IPS-NIHi7 (cell line): ENCODE measurements at regions not wholly inside any gene's neighbourhood (a gene's known extent, or its start where the extent isn't known, plus 50 kb on each side); places are given as distances from the start of the nearest gene placed in this dataset.

Experiments used
- DNase-seq: peaks from one replicate; pipeline ENCODE4 v3.0.0; 2012; ENCODE audit warnings: mixed read lengths; ENCODE audit errors: extremely low spot score

DNA sequence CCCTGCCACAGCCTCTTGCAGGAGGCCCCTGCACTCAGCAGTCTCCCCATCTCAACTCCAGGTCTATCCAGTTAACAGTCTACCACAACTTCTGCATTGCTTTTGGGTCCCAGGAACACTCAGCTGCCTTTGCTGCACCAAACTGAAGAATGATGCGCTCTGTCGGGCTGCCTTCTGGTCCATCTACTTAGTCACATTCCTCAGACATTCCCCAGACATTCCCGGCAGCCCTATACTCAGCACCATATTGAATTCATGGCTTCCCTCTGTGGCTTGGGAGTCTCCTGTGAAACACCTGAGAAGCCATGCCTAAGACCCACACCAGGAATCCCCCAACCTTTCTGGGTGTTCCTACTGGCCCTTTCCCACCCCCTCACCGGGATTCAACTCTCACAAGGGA is 99.6 kb upstream of the COL21A1 start:
- DNase-seq, result no peak

- no peak for DNase-seq
Measured at GRCh38 chr6:56345376-56345995, 98.1 kb upstream of the COL21A1 start.

DNA sequence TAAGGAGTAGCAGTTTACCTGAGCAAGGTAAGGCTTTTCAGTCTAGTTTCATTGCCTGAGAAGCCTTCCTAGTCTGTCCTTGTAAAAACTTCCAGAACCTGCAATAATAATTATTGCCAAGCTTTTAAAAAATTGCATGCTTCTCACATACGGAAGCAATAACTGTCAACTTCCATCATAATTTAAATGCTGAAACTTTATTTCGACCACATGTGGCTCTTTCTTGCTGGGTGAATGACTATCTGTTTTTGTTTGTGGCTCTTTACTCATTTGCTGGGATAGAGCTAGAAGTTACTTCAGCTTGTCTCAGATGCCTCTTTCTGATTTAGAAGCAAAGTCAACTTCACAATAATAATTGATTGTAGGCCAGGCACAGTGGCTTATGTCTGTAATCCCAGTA is 95.9 kb upstream of the COL21A1 start:
- no peak for DNase-seq

- DNase-seq, result no peak
Measured at GRCh38 chr6:56339524-56339923, 92.1 kb upstream of the COL21A1 start.

- no peak for DNase-seq
Measured at GRCh38 chr6:56335726-56336125, 88.3 kb upstream of the COL21A1 start.

- no peak for DNase-seq
Measured at GRCh38 chr6:56334937-56335336, 87.6 kb upstream of the COL21A1 start.

DNA sequence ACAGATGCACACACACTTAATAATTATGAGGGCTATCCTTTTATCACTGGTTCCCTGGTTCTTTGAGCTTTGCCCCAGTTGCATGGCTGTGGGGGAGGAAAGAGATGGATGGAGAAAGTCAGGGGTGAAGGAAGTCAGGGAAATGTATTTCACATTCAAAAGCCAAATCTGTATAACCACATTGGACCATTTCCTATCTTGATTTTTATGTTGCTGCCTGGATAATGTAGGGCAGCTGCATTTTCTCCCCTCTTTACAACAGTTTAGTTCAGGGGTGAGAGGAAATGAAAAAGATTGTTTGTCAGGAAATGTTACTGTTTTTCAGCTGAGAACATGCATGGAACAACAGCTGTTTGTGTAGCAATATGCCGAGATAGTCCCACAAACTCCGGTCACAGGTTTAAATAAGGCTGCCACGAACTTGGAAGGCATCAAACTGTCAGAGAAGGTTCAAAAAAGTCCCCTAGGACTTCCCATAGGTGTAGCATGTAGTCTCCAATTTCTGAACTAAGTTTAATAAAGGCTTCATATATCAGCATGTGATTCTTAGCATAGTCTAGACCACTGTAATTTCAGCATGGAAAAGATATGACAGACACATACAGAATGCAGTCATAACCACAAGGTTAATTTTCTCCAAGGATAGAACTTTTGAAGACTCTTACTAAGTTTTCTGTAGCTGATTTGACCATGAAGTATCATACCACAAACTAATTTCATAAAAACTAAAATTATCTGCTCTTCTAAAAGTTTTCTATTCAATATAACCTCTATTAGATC is 82.1 kb upstream of the COL21A1 start:
- no peak for DNase-seq

- DNase-seq, result no peak
Measured at GRCh38 chr6:56328728-56329090, 81.3 kb upstream of the COL21A1 start.

GRCh38 chr6:56327946-56328727 is 80.8 kb upstream of the COL21A1 start:
- DNase-seq, result no peak

DNA sequence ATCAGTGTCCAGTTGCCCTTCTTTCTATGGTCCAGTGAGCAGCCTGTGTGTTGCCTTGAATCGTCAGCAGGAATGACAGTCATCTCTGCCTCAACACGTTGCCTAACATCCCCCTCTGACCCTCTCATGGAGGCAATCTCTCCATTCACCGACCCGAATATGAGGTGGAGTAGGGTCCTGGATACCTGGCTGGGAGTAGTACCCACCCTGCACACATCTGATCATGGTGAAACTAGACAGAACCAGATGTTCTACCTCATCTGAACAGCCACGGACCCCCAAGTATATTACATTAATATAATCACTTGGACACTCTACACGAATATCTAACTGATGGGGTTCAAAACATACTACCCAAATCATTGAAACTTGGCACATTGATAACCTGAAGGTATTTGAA is 77.0 kb upstream of the COL21A1 start:
- DNase-seq, result no peak

GRCh38 chr6:56318851-56319250 is 71.5 kb upstream of the COL21A1 start:
- no peak for DNase-seq

- peak; percentile 66 for DNase-seq
Measured at GRCh38 chr6:56314683-56315523, 67.5 kb upstream of the COL21A1 start.

DNA sequence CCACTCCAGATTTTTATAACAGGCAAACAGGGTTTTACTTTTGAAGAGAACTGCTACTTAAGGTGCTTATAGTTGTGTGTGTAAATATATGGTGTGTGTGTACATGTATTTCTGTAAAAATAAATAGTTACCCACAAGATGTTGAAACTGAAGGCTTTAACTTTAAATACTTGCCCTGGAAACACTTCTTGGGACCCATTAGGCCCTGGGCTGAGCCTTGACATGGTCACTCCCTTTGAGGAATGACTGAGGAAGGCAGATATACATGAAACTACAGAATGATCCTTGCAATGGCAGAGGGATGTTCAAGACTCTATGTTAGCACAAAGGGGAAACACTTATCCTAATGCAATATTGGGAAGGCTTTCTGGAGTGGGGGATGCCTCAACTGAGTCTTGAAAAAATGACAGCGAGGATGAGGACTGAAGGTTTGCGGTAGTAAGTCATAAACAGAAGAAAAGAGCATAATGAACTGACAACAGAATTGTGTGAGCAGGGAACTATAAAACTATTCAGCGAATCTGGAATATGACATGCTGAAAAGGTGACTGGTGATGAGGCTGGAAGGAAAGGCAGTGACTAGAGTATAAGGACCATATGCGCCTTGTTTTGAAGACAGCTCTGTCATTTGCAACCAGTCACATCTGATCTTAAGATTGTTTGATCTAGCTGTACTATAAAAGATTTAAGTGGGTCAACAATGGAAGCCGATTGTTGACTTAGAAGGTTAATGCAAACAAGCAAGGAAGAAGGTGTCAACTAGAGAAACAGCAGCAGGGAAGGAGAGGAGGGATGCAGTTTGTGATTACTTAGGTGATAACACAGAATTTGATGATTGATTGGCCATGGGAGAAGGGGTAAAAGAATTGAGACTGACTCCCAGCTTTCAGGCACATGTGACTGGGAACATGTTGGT is 64.4 kb upstream of the COL21A1 start:
- no peak for DNase-seq

- DNase-seq, result no peak
Measured at GRCh38 chr6:56311061-56311460, 63.7 kb upstream of the COL21A1 start.

DNA sequence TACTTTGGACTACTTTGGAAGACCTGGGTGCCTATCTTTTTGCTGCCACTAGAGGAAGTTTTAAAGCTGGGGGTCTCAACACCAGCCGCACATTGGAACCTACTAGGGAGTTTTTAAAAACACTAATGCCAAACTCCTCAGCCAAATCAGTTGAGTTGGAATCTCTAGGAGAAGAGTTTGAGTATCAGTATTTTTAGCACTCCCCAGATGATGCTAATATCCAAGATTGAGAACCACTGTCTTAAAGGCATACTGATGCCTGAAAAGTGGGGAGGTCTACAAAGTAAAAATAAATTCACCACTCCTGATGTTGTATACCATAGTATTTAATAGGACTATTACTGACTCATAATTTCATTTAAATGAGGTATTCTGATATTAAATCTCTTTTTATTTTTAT is 62.9 kb upstream of the COL21A1 start:
- no peak for DNase-seq

- no peak for DNase-seq
Measured at GRCh38 chr6:56299916-56300315, 52.5 kb upstream of the COL21A1 start.

GRCh38 chr6:56297022-56297989 is 49.9 kb upstream of the COL21A1 start:
- DNase-seq, result no peak
